Neural progenitor cell (in vitro differentiated cells): ENCODE measurements at regions not wholly inside any gene's neighbourhood (a gene's known extent, or its start where the extent isn't known, plus 50 kb on each side); places are given as distances from the start of the nearest gene placed in this dataset.

ENCODE experiments used
- EZH2 ChIP-seq: fragments of 200-600 bp; sonication (generic); IDR thresholded peaks from 2 replicates; pipeline ENCODE4 v1.6.1; 2017; ENCODE audit warnings: antibody characterized with exemption, mild to moderate bottlenecking, moderate library complexity
- TF ChIP-seq, protein P1 (sequence below): fragments of 200-600 bp; sonication (generic); IDR thresholded peaks from 2 replicates; pipeline ENCODE4 v1.5.1; 2017; ENCODE audit warnings: antibody characterized with exemption, mild to moderate bottlenecking

DNA sequence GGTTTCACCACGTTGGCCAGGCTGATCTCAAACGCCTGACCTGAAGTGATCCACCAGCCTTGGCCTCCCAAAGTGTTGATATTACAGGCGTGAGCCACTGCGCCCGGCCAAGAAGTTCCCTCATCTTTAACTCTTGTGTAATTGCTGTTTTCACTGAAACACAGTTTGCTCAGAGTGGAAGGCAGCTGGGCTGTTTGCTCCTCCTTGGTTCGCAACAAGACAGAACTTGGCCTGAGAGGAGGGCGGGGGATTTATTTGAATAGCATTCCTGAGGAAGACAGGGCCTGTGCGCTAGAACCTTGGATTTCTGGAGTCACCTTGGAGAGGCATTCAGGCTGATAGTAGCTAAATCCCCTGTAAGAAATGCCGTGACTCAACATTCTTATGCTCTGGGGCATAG is 226.7 kb upstream of the MCTP2 start:
- TF ChIP-seq EZH2 = no peak
- TF ChIP-seq, protein P1, sequence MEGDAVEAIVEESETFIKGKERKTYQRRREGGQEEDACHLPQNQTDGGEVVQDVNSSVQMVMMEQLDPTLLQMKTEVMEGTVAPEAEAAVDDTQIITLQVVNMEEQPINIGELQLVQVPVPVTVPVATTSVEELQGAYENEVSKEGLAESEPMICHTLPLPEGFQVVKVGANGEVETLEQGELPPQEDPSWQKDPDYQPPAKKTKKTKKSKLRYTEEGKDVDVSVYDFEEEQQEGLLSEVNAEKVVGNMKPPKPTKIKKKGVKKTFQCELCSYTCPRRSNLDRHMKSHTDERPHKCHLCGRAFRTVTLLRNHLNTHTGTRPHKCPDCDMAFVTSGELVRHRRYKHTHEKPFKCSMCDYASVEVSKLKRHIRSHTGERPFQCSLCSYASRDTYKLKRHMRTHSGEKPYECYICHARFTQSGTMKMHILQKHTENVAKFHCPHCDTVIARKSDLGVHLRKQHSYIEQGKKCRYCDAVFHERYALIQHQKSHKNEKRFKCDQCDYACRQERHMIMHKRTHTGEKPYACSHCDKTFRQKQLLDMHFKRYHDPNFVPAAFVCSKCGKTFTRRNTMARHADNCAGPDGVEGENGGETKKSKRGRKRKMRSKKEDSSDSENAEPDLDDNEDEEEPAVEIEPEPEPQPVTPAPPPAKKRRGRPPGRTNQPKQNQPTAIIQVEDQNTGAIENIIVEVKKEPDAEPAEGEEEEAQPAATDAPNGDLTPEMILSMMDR = no peak
